A673 (cell line): ENCODE measurements at regions not wholly inside any gene's neighbourhood (a gene's known extent, or its start where the extent isn't known, plus 50 kb on each side); places are given as distances from the start of the nearest gene placed in this dataset.

Experiments
- EZH2 ChIP-seq: fragments of 200-600 bp; sonication (generic); IDR thresholded peaks from 2 replicates; pipeline ENCODE4 v1.6.1; 2017; ENCODE audit warnings: borderline replicate concordance, low read depth, mild to moderate bottlenecking, mixed read lengths, antibody characterized with exemption, low read length; ENCODE audit not compliant: poor library complexity, severe bottlenecking
- TF ChIP-seq, protein P1 (sequence below): fragments of 300-800, 200-600 bp; sonication (generic); conservative IDR thresholded peaks from 2 replicates; pipeline ENCODE4 v1.5.1; 2017; ENCODE audit warnings: low read depth, mild to moderate bottlenecking, antibody characterized with exemption, low read length, moderate library complexity, mixed read lengths

DNA sequence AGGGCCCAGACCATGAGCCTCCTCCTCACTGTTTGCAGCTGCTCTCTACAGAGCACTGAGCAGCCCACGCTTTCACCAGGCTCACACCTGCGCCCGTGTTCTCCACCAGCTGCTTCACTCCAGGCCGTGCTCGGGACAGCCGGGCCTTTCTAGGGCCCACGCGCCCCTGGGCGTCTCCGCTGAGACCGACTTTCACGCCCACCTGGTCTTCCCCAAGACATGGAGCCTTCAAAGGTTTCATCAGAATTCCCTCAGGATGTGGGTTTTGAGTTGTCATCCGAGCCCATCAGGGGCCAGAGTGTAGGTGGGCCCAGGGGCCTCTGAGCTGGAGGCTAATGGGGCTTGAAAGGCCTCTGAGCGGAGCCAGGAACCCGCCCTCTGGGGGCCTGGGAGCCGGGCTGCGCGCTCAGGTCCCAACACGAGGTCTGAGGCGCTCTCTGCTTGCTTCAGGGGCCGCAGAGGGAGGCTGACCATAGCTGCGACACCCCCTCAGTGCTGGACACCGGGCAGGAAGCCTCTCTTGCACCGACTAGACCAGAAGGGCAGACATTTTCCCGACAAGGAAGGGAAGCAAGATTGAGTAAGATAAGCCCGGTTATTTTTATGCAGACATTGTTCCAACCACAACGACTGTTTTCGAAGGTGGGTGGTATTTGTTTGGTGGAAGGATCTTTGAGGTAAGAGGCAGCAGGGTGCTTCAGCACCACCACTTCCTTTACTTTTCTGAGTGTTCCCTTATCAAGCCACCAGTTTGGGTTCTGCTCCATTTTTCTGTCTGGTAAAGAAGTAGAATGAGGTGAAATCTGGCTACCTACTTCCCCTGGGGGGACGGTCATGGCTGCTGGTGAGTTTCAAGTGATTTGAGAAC lies 125.0 kb upstream of the FUT8 start:
- TF ChIP-seq, protein P1, sequence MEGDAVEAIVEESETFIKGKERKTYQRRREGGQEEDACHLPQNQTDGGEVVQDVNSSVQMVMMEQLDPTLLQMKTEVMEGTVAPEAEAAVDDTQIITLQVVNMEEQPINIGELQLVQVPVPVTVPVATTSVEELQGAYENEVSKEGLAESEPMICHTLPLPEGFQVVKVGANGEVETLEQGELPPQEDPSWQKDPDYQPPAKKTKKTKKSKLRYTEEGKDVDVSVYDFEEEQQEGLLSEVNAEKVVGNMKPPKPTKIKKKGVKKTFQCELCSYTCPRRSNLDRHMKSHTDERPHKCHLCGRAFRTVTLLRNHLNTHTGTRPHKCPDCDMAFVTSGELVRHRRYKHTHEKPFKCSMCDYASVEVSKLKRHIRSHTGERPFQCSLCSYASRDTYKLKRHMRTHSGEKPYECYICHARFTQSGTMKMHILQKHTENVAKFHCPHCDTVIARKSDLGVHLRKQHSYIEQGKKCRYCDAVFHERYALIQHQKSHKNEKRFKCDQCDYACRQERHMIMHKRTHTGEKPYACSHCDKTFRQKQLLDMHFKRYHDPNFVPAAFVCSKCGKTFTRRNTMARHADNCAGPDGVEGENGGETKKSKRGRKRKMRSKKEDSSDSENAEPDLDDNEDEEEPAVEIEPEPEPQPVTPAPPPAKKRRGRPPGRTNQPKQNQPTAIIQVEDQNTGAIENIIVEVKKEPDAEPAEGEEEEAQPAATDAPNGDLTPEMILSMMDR = no peak
- TF ChIP-seq EZH2 = no peak
